ENCODE measurements at regions not wholly inside any gene's neighbourhood (a gene's known extent, or its start where the extent isn't known, plus 50 kb on each side); places are given as distances from the start of the nearest gene placed in this dataset.

GRCh38 chr7:50214771-50215170, 89.7 kb upstream of the IKZF1 start:
- no peak for DNase-seq (ENCODE audit: low read depth)
- H3K4me3 ChIP-seq (ENCODE audit: low read depth, low read length), result no peak overlapping the region
- in situ Hi-C loops (cut with HindIII; ENCODE audit: low sequenced_read_pairs), result no loop called here
- TF ChIP-seq CTCF (IDR thresholded peaks at IDR 0.05; ENCODE audit: low read depth, low read length, missing control alignments), result no peak

- H3K4me3 ChIP-seq (ENCODE audit: low read depth, low read length), result no peak overlapping the region
- DNase-seq (ENCODE audit: low read depth), result no peak
- in situ Hi-C loops (cut with HindIII; ENCODE audit: low sequenced_read_pairs), result no loop called here
- TF ChIP-seq CTCF (IDR thresholded peaks at IDR 0.05; ENCODE audit: low read depth, low read length, missing control alignments), result no peak
Measured at GRCh38 chr7:50214126-50214670, 90.3 kb upstream of the IKZF1 start.

- DNase-seq (ENCODE audit: low read depth), result no peak
- no peak overlapping the region for H3K4me3 ChIP-seq (ENCODE audit: low read depth, low read length)
- in situ Hi-C loops (cut with HindIII; ENCODE audit: low sequenced_read_pairs), result no loop called here
- no peak for TF ChIP-seq CTCF (IDR thresholded peaks at IDR 0.05; ENCODE audit: low read depth, low read length, missing control alignments)
Measured at GRCh38 chr7:50213622-50214017, 90.9 kb upstream of the IKZF1 start.

- in situ Hi-C loops (cut with HindIII; ENCODE audit: low sequenced_read_pairs), result no loop called here
- H3K4me3 ChIP-seq (ENCODE audit: low read depth, low read length), result no peak overlapping the region
- no peak for DNase-seq (ENCODE audit: low read depth)
- no peak for TF ChIP-seq CTCF (IDR thresholded peaks at IDR 0.05; ENCODE audit: low read depth, low read length, missing control alignments)
Measured at GRCh38 chr7:50212666-50213621, 91.6 kb upstream of the IKZF1 start.

- H3K4me3 ChIP-seq (ENCODE audit: low read depth, low read length), result no peak overlapping the region
- no peak for DNase-seq (ENCODE audit: low read depth)
- in situ Hi-C loops (cut with HindIII; ENCODE audit: low sequenced_read_pairs), result no loop called here
- TF ChIP-seq CTCF (IDR thresholded peaks at IDR 0.05; ENCODE audit: low read depth, low read length, missing control alignments), result no peak
Measured at GRCh38 chr7:50212016-50212325, 92.5 kb upstream of the IKZF1 start.

- no peak for DNase-seq (ENCODE audit: low read depth)
Measured at GRCh38 chr7:50211130-50212015, 93.1 kb upstream of the IKZF1 start.

More at GRCh38 chr7:50211130-50212015, 93.1 kb upstream of the IKZF1 start:
- in situ Hi-C loops (cut with HindIII; ENCODE audit: low sequenced_read_pairs), result no loop called here
- H3K4me3 ChIP-seq (ENCODE audit: low read depth, low read length), result no peak overlapping the region
- TF ChIP-seq CTCF (IDR thresholded peaks at IDR 0.05; ENCODE audit: low read depth, low read length, missing control alignments), result no peak
